GM23248 (cell line): ENCODE measurements at regions not wholly inside any gene's neighbourhood (a gene's known extent, or its start where the extent isn't known, plus 50 kb on each side); places are given as distances from the start of the nearest gene placed in this dataset.

ENCODE experiments used
- EZH2 ChIP-seq: fragments of 200-600 bp; sonication (generic); IDR thresholded peaks from 2 replicates; pipeline ENCODE4 v1.6.1; 2018; ENCODE audit warnings: antibody characterized with exemption, mild to moderate bottlenecking; ENCODE audit not compliant: insufficient read depth, poor library complexity, severe bottlenecking
- EZH2phosphoT487 ChIP-seq: fragments of 200-600 bp; sonication (generic); IDR thresholded peaks from 2 replicates; pipeline ENCODE4 v1.6.1; 2018; ENCODE audit warnings: antibody characterized with exemption, moderate library complexity, mild to moderate bottlenecking, low read depth; ENCODE audit not compliant: insufficient read depth

DNA sequence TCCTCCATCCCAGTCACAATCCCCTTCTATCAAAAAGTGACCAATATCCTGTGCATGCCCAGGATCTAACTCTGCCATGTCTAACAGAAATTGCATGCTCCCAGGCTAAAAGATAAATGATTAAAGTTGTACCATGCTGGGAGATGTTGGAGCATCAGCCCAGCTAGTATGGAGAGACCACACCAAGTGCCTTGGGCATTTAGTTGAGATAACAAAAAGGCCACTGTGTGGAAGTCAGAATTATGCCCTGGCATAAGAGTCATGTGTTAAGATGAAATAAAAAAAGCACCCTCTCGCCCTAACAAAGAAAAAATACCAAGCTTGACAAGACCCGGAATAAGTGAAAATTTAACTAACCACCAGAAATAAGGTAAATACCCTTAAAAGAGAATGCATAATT lies 155.9 kb upstream of the CENPE start:
- no peak for TF ChIP-seq EZH2
- TF ChIP-seq EZH2phosphoT487: no peak
